OCI-LY3 (cell line): ENCODE measurements at regions not wholly inside any gene's neighbourhood (a gene's known extent, or its start where the extent isn't known, plus 50 kb on each side); places are given as distances from the start of the nearest gene placed in this dataset.

Experiments
- H2AFZ ChIP-seq: fragments of 200-600, 300-600 bp; shearing (Covaris generic); 2 replicates; pipeline ENCODE4 v1.6.0; 2014; ENCODE audit warnings: antibody characterized with exemption, low read depth, low read length
- H3K27ac ChIP-seq: fragments of 200-600, 300-600 bp; sonication (generic); 2 replicates; pipeline ENCODE4 v1.5.1; 2014; ENCODE audit warnings: mild to moderate bottlenecking, low read length, moderate library complexity, mixed read lengths
- H3K27me3 ChIP-seq: fragments of 200-600, 300-600 bp; sonication (generic); 2 replicates; pipeline ENCODE4 v1.6.1; 2014; ENCODE audit warnings: low read depth, low read length, mixed read lengths
- H3K36me3 ChIP-seq: fragments of 200-600, 300-600 bp; sonication (generic); replicated peaks from 2 replicates; pipeline ENCODE3; 2014; ENCODE audit warnings: low read depth, low read length, mixed read lengths
- H3K4me1 ChIP-seq: fragments of 300-600, 200-600 bp; sonication (generic); 2 replicates; pipeline ENCODE4 v1.6.1; 2014; ENCODE audit warnings: low read length, mixed read lengths
- H3K4me2 ChIP-seq: fragments of 200-600, 300-600 bp; sonication (generic); 2 replicates; pipeline ENCODE4 v1.6.1; 2014; ENCODE audit warnings: low read length, mixed read lengths
- H3K4me3 ChIP-seq: fragments of 300-600, 200-600 bp; sonication (generic); 2 replicates; pipeline ENCODE4 v1.5.1; 2014; ENCODE audit warnings: antibody characterized with exemption, mild to moderate bottlenecking, low read length, moderate library complexity
- H3K79me2 ChIP-seq: fragments of 300-600, 200-600 bp; shearing (Covaris generic); 2 replicates; pipeline ENCODE4 v1.6.1; 2014; ENCODE audit warnings: mild to moderate bottlenecking, low read length, mixed read lengths
- H3K9ac ChIP-seq: fragments of 300-600, 200-600 bp; shearing (Covaris generic); 2 replicates; pipeline ENCODE4 v1.6.0; 2014; ENCODE audit warnings: mild to moderate bottlenecking, low read length, moderate library complexity
- H3K9me3 ChIP-seq: fragments of 200-600, 300-600 bp; shearing (Covaris generic); 2 replicates; pipeline ENCODE4 v1.6.1; 2014; ENCODE audit warnings: low read length, mixed read lengths; ENCODE audit not compliant: insufficient read depth
- H4K20me1 ChIP-seq: fragments of 200-600, 300-600 bp; sonication (generic); 2 replicates; pipeline ENCODE4 v1.6.1; 2016; ENCODE audit warnings: low read length, mixed read lengths; ENCODE audit not compliant: insufficient read depth
- CTCF ChIP-seq: fragments of 200-600, 300-600 bp; sonication (generic); IDR thresholded peaks from 2 replicates; pipeline ENCODE4 v1.5.1; 2014; ENCODE audit warnings: antibody characterized with exemption, low read length, low read depth
- EZH2phosphoT487 ChIP-seq: fragments of 200-600 bp; shearing (Covaris generic); IDR thresholded peaks from 2 replicates; pipeline ENCODE4 v1.6.1; 2018; ENCODE audit warnings: antibody characterized with exemption, mixed run types, low read depth

- Histone ChIP-seq H3K79me2 (no peaks in the 10 kb centered on the region), H3K9me3 (no peaks in the 10 kb centered on the region), H3K27ac (no peak overlapping the region), H3K36me3 (no peaks in the 10 kb centered on the region), H4K20me1 (no peaks in the 10 kb centered on the region), H2AFZ (no peak overlapping the region), H3K4me2 (no peak overlapping the region), H3K4me3 (no peak overlapping the region), H3K9ac (no peak overlapping the region), H3K4me1 (peaks cover 9% of the 10 kb centered on the region), H3K27me3 (no peaks in the 10 kb centered on the region)
- TF ChIP-seq CTCF (no peak), EZH2phosphoT487 (no peak)
Measured at GRCh38 chr3:104385421-104385820, 981.3 kb upstream of the ALCAM start.

GRCh38 chr3:104388619-104389018 is 978.1 kb upstream of the ALCAM start:
- no peaks in the 10 kb centered on the region for H4K20me1 ChIP-seq
- peaks cover 9% of the 10 kb centered on the region for H3K4me1 ChIP-seq
- H3K27me3 ChIP-seq, result no peaks in the 10 kb centered on the region
- H3K4me3 ChIP-seq, result no peak overlapping the region
- H3K79me2 ChIP-seq, result no peaks in the 10 kb centered on the region
- no peaks in the 10 kb centered on the region for H3K36me3 ChIP-seq
- TF ChIP-seq CTCF (no peak), EZH2phosphoT487 (no peak)
- no peak overlapping the region for H3K27ac ChIP-seq
- H3K9ac ChIP-seq, result no peak overlapping the region
- H3K9me3 ChIP-seq, result no peaks in the 10 kb centered on the region
- no peak overlapping the region for H3K4me2 ChIP-seq
- H2AFZ ChIP-seq, result no peak overlapping the region

- H2AFZ ChIP-seq, result 0 out of 2 replicates have a peak overlapping the region, but pooled peaks have one; percentile 5
- no peak overlapping the region for H3K4me2 ChIP-seq
- peaks cover 5% of the 10 kb centered on the region for H3K4me1 ChIP-seq
- H3K36me3 ChIP-seq, result no peaks in the 10 kb centered on the region
- H3K4me3 ChIP-seq, result no peak overlapping the region
- no peaks in the 10 kb centered on the region for H3K79me2 ChIP-seq
- TF ChIP-seq CTCF (peak; percentile 35), EZH2phosphoT487 (no peak)
- H3K27ac ChIP-seq, result no peak overlapping the region
- no peaks in the 10 kb centered on the region for H3K27me3 ChIP-seq
- no peaks in the 10 kb centered on the region for H4K20me1 ChIP-seq
- no peak overlapping the region for H3K9ac ChIP-seq
- no peaks in the 10 kb centered on the region for H3K9me3 ChIP-seq
Measured at GRCh38 chr3:104392327-104392726, 974.4 kb upstream of the ALCAM start.

- Histone ChIP-seq H3K4me2 (no peak overlapping the region), H3K27ac (no peak overlapping the region)
- no peak for TF ChIP-seq CTCF
- no peak for TF ChIP-seq EZH2phosphoT487
Measured at GRCh38 chr3:104396974-104397669, 969.6 kb upstream of the ALCAM start.

More at GRCh38 chr3:104396974-104397669, 969.6 kb upstream of the ALCAM start:
- no peaks in the 10 kb centered on the region for H3K36me3 ChIP-seq
- no peak overlapping the region for H3K9ac ChIP-seq
- no peaks in the 10 kb centered on the region for H3K27me3 ChIP-seq
- H3K9me3 ChIP-seq, result no peaks in the 10 kb centered on the region
- H3K4me3 ChIP-seq, result no peak overlapping the region
- no peak overlapping the region for H2AFZ ChIP-seq
- no peaks in the 10 kb centered on the region for H3K4me1 ChIP-seq
- H4K20me1 ChIP-seq, result no peaks in the 10 kb centered on the region
- H3K79me2 ChIP-seq, result no peaks in the 10 kb centered on the region
